ENCODE measurements at regions not wholly inside any gene's neighbourhood (a gene's known extent, or its start where the extent isn't known, plus 50 kb on each side); places are given as distances from the start of the nearest gene placed in this dataset.

- no peak overlapping the region for H3K4me3 ChIP-seq (ENCODE audit: low read depth, low read length)
- DNase-seq (ENCODE audit: low read depth), result no peak
- no peak for TF ChIP-seq CTCF (IDR thresholded peaks at IDR 0.05; ENCODE audit: insufficient read depth, low read depth, low read length)
Observed at GRCh38 chr2:149877913-149878312, 290.3 kb upstream of the MMADHC start.

GRCh38 chr2:149877074-149877473, 289.5 kb upstream of the MMADHC start:
- DNase-seq (ENCODE audit: low read depth), result no peak
- no peak for TF ChIP-seq CTCF (IDR thresholded peaks at IDR 0.05; ENCODE audit: insufficient read depth, low read depth, low read length)
- H3K4me3 ChIP-seq (ENCODE audit: low read depth, low read length), result no peak overlapping the region

DNA sequence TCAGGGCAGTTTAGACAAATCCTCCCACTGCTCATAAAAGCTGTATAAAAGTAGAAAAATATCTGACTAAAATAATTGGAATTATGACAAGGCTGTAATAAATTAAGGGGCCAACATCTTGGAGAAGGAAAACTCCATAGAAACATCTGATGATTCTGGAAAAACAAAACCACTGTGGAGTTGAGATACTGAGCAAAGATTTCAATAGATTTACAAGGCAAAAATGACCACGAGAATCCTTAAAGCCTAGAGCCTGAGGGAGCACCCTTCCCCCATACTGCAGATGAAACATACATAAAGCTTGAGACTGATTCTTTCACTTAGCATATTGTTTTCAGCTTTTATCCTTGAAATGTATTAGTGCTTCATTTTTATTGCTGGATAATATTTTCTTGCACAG, 286.4 kb upstream of the MMADHC start:
- no peak for DNase-seq (ENCODE audit: low read depth)
- H3K4me3 ChIP-seq (ENCODE audit: low read depth, low read length), result no peak overlapping the region
- no peak for TF ChIP-seq CTCF (IDR thresholded peaks at IDR 0.05; ENCODE audit: insufficient read depth, low read depth, low read length)

GRCh38 chr2:149872638-149873150, 285.1 kb upstream of the MMADHC start:
- TF ChIP-seq CTCF (IDR thresholded peaks at IDR 0.05; ENCODE audit: insufficient read depth, low read depth, low read length), result no peak
- no peak overlapping the region for H3K4me3 ChIP-seq (ENCODE audit: low read depth, low read length)
- no peak for DNase-seq (ENCODE audit: low read depth)

DNA sequence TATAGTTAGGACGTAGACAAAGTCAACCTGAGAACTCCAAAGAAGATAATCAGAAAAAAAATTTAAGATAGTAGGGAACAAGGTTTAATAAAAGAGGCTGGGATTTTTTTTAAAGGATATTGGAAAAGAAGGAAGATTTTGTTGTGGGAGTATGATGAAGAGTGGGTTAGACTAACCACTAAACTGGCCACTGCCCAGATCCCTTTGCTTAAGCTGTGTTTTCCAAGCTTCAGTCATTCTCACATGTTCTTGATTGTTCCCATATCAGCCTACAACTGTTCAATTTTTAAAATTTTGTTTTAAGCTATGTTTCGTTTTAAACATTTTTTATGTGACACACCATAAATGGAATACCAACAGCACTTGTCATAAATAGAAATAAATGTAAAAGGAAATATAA, 284.5 kb upstream of the MMADHC start:
- no peak for TF ChIP-seq CTCF (IDR thresholded peaks at IDR 0.05; ENCODE audit: insufficient read depth, low read depth, low read length)
- no peak overlapping the region for H3K4me3 ChIP-seq (ENCODE audit: low read depth, low read length)
- DNase-seq (ENCODE audit: low read depth), result no peak

DNA sequence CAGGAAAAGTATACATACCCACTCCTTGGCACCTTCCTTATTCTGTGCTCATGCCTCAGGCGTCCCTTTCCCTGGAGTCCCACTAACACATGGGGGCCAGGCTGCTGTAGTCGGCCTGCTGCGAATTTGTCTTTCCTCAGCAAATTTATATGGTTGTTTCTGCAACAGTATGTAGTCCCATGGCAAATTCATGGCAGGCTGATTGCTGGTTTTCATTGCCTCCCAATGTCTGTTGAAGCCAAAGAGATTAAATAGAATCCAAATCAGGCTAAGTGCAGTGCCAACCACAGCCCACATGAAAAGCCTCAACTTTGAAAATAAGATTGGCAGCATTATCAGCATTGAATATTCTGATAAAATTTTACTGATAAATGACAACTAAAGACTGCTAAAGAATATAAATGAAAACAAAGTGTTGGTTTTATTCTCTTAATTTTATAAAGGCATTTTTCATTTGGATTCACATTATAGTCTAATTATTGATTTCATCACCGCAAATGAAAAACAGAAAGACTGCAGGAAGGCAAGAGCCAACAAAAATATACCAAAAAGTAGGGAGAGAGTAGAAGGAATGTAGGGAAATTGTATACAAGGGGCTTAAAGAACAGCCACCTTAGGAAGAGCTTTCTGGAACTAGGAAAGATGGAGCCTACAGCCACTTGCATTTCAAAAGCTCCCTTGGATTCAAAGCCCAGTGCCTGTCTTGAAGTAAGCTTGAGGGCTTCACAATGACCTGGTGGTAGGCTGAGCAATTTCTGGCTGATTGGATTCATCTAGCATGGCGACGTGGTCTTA, 283.7 kb upstream of the MMADHC start:
- DNase-seq (ENCODE audit: low read depth), result no peak
- no peak overlapping the region for H3K4me3 ChIP-seq (ENCODE audit: low read depth, low read length)
- no peak for TF ChIP-seq CTCF (IDR thresholded peaks at IDR 0.05; ENCODE audit: insufficient read depth, low read depth, low read length)

DNA sequence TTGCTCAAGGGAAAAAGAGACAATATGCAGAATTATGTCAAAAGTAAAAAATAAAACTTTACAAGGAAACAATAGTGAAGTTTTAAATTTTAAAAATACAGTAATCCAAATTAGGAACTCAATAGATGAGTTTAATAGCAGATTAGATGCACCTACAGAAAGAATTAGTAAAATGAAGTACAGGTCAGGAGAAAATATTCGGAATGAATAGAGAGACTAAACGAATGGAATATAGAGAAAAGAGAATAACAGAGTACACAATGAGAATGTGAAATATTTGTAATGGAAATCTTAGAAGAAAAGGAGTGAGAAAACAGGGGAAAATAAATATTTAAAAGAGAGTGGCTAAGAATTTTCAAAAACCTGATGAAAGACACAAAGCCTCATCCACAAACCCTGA, 275.7 kb upstream of the MMADHC start:
- no peak for TF ChIP-seq CTCF (IDR thresholded peaks at IDR 0.05; ENCODE audit: insufficient read depth, low read depth, low read length)
- H3K4me3 ChIP-seq (ENCODE audit: low read depth, low read length), result no peak overlapping the region
- DNase-seq (ENCODE audit: low read depth), result no peak
